DND-41 (cell line): ENCODE measurements at regions not wholly inside any gene's neighbourhood (a gene's known extent, or its start where the extent isn't known, plus 50 kb on each side); places are given as distances from the start of the nearest gene placed in this dataset.

ENCODE experiments used
- CTCF ChIP-seq: IDR thresholded peaks from 2 replicates; pipeline ENCODE4 v1.5.1; 2012; ENCODE audit warnings: borderline replicate concordance, low read length, moderate library complexity, mild to moderate bottlenecking; ENCODE audit not compliant: poor library complexity, severe bottlenecking; ENCODE audit errors: extremely low read depth
- EZH2 ChIP-seq: IDR thresholded peaks from 3 replicates; pipeline ENCODE4 v1.6.1; 2012; ENCODE audit warnings: borderline replicate concordance, low read depth, mild to moderate bottlenecking, moderate library complexity, low read length, inconsistent platforms; ENCODE audit not compliant: severe bottlenecking

- TF ChIP-seq CTCF (no peak), EZH2 (no peak)
Measured at GRCh38 chr22:48961705-48962104, 866.0 kb downstream of the BRD1 start.
